ENCODE measurements at regions not wholly inside any gene's neighbourhood (a gene's known extent, or its start where the extent isn't known, plus 50 kb on each side); places are given as distances from the start of the nearest gene placed in this dataset.

DNA sequence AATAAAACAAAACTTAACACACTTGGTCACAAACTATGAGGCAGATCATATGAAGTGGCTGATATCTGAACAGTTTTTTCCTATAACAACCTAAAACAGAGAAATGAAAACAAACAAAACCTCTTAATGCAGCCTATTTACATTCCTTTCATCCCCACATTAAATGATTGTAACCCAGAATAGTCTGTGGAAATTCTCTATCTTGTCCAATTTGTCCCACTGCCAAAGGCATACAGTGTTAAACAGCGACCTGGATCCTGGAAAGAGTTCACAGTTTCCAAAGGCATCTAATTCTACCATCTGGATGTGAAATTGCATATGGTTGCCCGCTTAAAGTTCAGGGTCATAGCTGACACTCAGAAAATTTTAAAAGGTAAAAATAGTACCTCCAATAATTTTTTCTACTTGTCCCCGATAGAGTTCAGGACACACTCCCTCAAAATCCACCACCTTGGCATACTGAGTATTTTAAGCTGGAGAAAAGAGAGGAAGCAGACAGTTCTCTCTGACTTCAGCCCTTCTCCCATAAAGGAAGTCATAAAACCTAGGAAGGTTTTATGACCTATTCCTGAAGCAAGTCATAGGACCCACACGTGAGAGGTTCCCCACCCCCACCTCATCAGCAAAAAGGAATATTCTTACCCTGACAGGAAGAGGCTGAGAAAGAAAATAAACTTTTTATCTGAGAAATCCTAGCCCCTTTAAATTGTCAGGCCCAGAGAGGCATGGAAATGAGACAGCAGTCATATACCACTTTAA, 270.2 kb downstream of the PAPSS1 start:
- TF ChIP-seq EZH2phosphoT487 (IDR thresholded peaks at IDR 0.05; ENCODE audit: borderline replicate concordance) = no peak
- TF ChIP-seq, protein P1, sequence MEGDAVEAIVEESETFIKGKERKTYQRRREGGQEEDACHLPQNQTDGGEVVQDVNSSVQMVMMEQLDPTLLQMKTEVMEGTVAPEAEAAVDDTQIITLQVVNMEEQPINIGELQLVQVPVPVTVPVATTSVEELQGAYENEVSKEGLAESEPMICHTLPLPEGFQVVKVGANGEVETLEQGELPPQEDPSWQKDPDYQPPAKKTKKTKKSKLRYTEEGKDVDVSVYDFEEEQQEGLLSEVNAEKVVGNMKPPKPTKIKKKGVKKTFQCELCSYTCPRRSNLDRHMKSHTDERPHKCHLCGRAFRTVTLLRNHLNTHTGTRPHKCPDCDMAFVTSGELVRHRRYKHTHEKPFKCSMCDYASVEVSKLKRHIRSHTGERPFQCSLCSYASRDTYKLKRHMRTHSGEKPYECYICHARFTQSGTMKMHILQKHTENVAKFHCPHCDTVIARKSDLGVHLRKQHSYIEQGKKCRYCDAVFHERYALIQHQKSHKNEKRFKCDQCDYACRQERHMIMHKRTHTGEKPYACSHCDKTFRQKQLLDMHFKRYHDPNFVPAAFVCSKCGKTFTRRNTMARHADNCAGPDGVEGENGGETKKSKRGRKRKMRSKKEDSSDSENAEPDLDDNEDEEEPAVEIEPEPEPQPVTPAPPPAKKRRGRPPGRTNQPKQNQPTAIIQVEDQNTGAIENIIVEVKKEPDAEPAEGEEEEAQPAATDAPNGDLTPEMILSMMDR (conservative IDR thresholded peaks at IDR 0.05; ENCODE audit: low read length) = no peak

Data from Loucy (cell line).